NCI-H748 (cell line): ENCODE measurements at regions not wholly inside any gene's neighbourhood (a gene's known extent, or its start where the extent isn't known, plus 50 kb on each side); places are given as distances from the start of the nearest gene placed in this dataset.
"Not testable (repeated sequence)": the region's sequence is repeated elsewhere in the genome, so short reads cannot be mapped to it uniquely, and the experiment has no call there.

Experiments used
- DNase-seq: peaks from one replicate; lab custom pipeline; 2025; ENCODE audit not compliant: unreplicated experiment; lab: John Stamatoyannopoulos, UW

- no peak for DNase-seq
These were observed 68.1 kb upstream of the CEP85L start for GRCh38 chr6:118719351-118720124.

- no peak for DNase-seq
These were observed 67.5 kb upstream of the CEP85L start for GRCh38 chr6:118718903-118719302.

GRCh38 chr6:118718297-118718696, 66.9 kb upstream of the CEP85L start:
- DNase-seq: no peak

- no peak for DNase-seq
These were observed 65.7 kb upstream of the CEP85L start for GRCh38 chr6:118717106-118717505.

GRCh38 chr6:118715907-118716306, 64.5 kb upstream of the CEP85L start:
- not testable (repeated sequence) for DNase-seq

- DNase-seq: no peak
These were observed 64.0 kb upstream of the CEP85L start for GRCh38 chr6:118715376-118715775.

- no peak for DNase-seq
These were observed 63.4 kb upstream of the CEP85L start for GRCh38 chr6:118714756-118715155.

GRCh38 chr6:118712969-118713368, 61.6 kb upstream of the CEP85L start:
- DNase-seq: no peak

GRCh38 chr6:118710616-118711015, 59.2 kb upstream of the CEP85L start:
- no peak for DNase-seq

GRCh38 chr6:118709859-118710350, 58.5 kb upstream of the CEP85L start:
- DNase-seq: no peak

GRCh38 chr6:118708744-118709143, 57.4 kb upstream of the CEP85L start:
- DNase-seq: no peak

GRCh38 chr6:118708055-118708454, 56.7 kb upstream of the CEP85L start:
- DNase-seq: no peak

GRCh38 chr6:118706702-118707101, 55.3 kb upstream of the CEP85L start:
- DNase-seq: no peak

- no peak for DNase-seq
These were observed 54.4 kb upstream of the CEP85L start for GRCh38 chr6:118705544-118706491.

- peak; percentile 43 for DNase-seq
These were observed 53.5 kb upstream of the CEP85L start for GRCh38 chr6:118704915-118705314.

- not testable (repeated sequence) for DNase-seq
These were observed 49.9 kb upstream of the CEP85L start for GRCh38 chr6:118701260-118701659.
